Peyer's patch (tissue), 4 donors: ENCODE measurements at regions not wholly inside any gene's neighbourhood (a gene's known extent, or its start where the extent isn't known, plus 50 kb on each side); places are given as distances from the start of the nearest gene placed in this dataset.

Experiments
- DNase-seq, 3 donors: peaks; one replicate each; pipeline ENCODE4 v3.0.0-alpha.2; 2017 to 2019
- H3K27ac ChIP-seq, 4 donors: fragments of 200-600 bp; sonication (generic); one replicate each; pipeline ENCODE4 v1.5.1; 2016 to 2019
- H3K27me3 ChIP-seq, 2 donors: fragments of 200-600 bp; sonication (generic); one replicate each; pipeline ENCODE4 v1.5.1; 2019
- H3K36me3 ChIP-seq, 3 donors: fragments of 200-600 bp; sonication (generic); one replicate each; pipeline ENCODE4 v1.5.1; 2016 to 2019
- H3K4me1 ChIP-seq, 4 donors: fragments of 200-600 bp; sonication (generic); one replicate each; pipeline ENCODE4 v1.5.1; 2016 to 2019
- H3K4me3 ChIP-seq, 4 donors: fragments of 200-600 bp; sonication (generic); 1 replicate in 3 of 4; 2 replicates in 1 of 4; pipeline ENCODE4 v1.5.1; 2016 to 2019; ENCODE audit warnings: mild to moderate bottlenecking in 1 of 4
- H3K9me3 ChIP-seq, 4 donors: fragments of 200-600 bp; sonication (generic); one replicate each; pipeline ENCODE4 v1.5.1; 2016 to 2019; ENCODE audit warnings: mild to moderate bottlenecking in 1 of 4
- POLR2A ChIP-seq, 2 donors: fragments of 450-650 bp; IDR thresholded peaks; one replicate each; pipeline ENCODE4 v1.5.1; 2017; ENCODE audit warnings: antibody characterized with exemption in 2 of 2, mild to moderate bottlenecking in 2 of 2, moderate library complexity in 2 of 2
- TF ChIP-seq, protein P1 (sequence below), 6 experiments: fragments of 450-650 bp in 4 of 6; fragments of 200-600 bp in 2 of 6; sonication (generic) in 1 of 6; IDR thresholded peaks; one replicate each; pipeline ENCODE4 v1.5.1; 2017 to 2019; ENCODE audit warnings: antibody characterized with exemption in 6 of 6, mild to moderate bottlenecking in 3 of 6, moderate library complexity in 1 of 6

DNA sequence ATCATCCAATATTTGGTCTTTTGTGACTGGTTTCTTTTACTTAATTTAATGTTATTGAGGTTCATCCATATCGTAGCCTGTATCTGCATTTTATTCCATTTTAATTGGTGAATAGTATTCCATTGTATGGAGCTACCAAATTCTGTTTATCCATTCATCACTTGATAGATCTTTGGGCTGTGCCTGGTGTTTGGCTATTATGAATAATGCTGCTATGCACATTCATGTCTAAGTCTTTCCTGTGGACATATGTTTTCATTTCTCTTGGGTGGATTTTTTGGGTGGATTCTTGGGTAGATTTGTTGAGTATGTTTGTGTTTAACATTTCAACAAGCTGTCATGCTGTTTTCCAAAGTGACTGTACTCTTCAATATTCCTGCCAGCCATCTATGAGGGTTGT is 52.5 kb upstream of the NEDD4L start:
- H3K4me1 ChIP-seq, result no peaks in the 10 kb centered on the region
- H3K27me3 ChIP-seq, result no peaks in the 10 kb centered on the region
- TF ChIP-seq, protein P1, sequence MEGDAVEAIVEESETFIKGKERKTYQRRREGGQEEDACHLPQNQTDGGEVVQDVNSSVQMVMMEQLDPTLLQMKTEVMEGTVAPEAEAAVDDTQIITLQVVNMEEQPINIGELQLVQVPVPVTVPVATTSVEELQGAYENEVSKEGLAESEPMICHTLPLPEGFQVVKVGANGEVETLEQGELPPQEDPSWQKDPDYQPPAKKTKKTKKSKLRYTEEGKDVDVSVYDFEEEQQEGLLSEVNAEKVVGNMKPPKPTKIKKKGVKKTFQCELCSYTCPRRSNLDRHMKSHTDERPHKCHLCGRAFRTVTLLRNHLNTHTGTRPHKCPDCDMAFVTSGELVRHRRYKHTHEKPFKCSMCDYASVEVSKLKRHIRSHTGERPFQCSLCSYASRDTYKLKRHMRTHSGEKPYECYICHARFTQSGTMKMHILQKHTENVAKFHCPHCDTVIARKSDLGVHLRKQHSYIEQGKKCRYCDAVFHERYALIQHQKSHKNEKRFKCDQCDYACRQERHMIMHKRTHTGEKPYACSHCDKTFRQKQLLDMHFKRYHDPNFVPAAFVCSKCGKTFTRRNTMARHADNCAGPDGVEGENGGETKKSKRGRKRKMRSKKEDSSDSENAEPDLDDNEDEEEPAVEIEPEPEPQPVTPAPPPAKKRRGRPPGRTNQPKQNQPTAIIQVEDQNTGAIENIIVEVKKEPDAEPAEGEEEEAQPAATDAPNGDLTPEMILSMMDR (IDR thresholded peaks at IDR 0.05), result no peak
- TF ChIP-seq POLR2A (IDR thresholded peaks at IDR 0.05), result no peak
- no peak overlapping the region for H3K27ac ChIP-seq
- H3K9me3 ChIP-seq, result no peaks in the 10 kb centered on the region
- DNase-seq, result no peak
- no peaks in the 10 kb centered on the region for H3K36me3 ChIP-seq
- no peak overlapping the region for H3K4me3 ChIP-seq

DNA sequence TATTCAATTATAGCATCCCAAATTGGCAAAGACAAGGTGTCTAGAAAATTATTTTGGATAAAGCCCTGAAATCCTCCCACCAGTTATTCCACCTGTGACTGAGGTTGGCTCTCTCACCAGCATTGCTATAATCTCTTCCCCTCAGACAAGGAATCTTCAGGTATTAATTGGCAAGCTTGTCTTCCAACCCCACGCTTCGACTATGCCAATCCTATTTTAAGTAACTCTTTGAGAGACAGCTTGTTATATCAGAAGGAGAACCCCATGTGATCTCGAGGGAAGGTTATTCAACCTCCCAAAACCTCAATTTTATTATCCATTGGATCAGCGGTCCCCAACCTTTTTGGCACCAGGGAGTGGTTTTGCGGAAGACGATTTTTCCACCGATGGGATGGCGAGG is 54.5 kb upstream of the NEDD4L start:
- TF ChIP-seq, protein P1 (IDR thresholded peaks at IDR 0.05), result no peak
- TF ChIP-seq POLR2A (IDR thresholded peaks at IDR 0.05), result no peak
- no peak for DNase-seq
- H3K4me3 ChIP-seq, result no peak overlapping the region
- no peaks in the 10 kb centered on the region for H3K36me3 ChIP-seq
- no peaks in the 10 kb centered on the region for H3K4me1 ChIP-seq
- H3K27ac ChIP-seq, result no peak overlapping the region
- H3K27me3 ChIP-seq, result no peaks in the 10 kb centered on the region
- no peaks in the 10 kb centered on the region for H3K9me3 ChIP-seq

DNA sequence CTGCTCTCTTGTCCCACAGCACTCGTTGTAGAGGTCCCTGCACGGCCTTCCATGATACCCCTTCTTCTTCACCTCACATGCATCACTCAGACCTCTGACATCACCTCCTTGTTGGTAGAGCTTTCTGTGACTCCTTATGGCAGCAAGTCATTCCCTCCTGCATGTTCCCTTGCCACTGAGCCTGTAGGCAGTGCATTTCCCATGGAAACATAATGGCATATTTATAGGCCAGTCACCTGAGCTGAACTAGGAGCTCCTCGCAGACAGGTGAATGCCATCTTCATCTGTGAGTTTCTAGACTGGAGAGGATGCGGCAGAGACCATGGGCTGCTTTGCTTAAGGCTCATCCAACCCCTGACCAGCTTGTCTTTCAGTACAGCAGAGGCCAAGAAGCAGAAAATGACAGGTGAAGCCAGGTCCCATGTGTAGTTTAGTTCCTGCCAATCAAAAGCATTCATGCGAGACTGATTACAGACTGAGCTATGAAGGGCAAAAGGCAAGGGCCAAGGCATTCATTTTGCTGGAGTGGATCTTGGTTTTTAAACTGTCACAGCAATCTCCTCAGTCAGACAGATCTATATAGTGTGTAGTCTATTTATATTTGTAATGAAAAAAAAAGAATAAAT is 59.4 kb upstream of the NEDD4L start:
- H3K36me3 ChIP-seq, result no peaks in the 10 kb centered on the region
- TF ChIP-seq, protein P1 (IDR thresholded peaks at IDR 0.05), result no peak
- no peak for TF ChIP-seq POLR2A (IDR thresholded peaks at IDR 0.05)
- no peaks in the 10 kb centered on the region for H3K9me3 ChIP-seq
- no peaks in the 10 kb centered on the region for H3K27me3 ChIP-seq
- no peak overlapping the region for H3K27ac ChIP-seq
- H3K4me3 ChIP-seq, result no peak overlapping the region
- DNase-seq, result no peak
- H3K4me1 ChIP-seq, result no peaks in the 10 kb centered on the region

DNA sequence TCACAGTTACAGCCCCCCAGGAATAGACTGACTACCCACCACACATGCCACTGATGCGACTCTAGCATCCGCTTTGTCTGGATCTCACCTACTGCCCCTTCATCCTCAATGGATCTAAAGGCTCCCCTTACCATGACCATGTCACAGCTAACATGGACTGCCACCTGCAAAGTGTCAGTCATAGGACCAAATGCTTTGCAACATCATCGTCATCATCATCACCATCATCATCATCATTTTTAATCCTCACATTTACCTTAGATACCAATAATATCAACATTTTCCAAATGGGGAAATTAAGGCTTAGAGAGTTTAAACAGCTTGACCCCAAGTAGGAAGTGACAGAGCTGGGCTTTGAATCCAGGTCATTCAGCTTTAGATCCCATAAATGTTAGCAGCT is 60.1 kb upstream of the NEDD4L start:
- no peaks in the 10 kb centered on the region for H3K36me3 ChIP-seq
- TF ChIP-seq POLR2A (IDR thresholded peaks at IDR 0.05), result no peak
- TF ChIP-seq, protein P1 (IDR thresholded peaks at IDR 0.05), result no peak
- no peaks in the 10 kb centered on the region for H3K9me3 ChIP-seq
- H3K27me3 ChIP-seq, result no peaks in the 10 kb centered on the region
- H3K27ac ChIP-seq, result no peak overlapping the region
- DNase-seq, result no peak
- H3K4me1 ChIP-seq, result no peaks in the 10 kb centered on the region
- H3K4me3 ChIP-seq, result no peak overlapping the region

DNA sequence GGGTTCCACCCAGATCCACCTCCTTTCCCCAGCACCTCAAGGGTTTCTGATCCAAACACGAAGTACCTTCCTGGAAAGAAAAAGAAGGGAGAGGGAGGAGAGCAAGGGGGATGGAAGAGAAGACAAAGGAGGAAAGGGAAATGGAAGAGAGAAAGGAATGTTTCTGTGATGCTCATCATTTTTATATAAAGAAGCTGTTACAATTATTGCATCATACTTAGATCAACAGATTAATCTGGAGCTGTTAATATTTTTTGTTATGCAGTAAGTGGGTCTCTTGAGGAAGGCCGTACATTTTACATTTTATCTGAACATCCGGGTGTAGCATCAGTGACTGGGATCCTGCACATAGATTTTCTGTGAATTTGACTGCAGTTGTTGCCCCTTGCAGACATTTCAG is 60.6 kb upstream of the NEDD4L start:
- no peaks in the 10 kb centered on the region for H3K9me3 ChIP-seq
- no peak for TF ChIP-seq POLR2A (IDR thresholded peaks at IDR 0.05)
- TF ChIP-seq, protein P1 (IDR thresholded peaks at IDR 0.05), result no peak
- no peaks in the 10 kb centered on the region for H3K27me3 ChIP-seq
- H3K36me3 ChIP-seq, result no peaks in the 10 kb centered on the region
- H3K27ac ChIP-seq, result no peak overlapping the region
- no peaks in the 10 kb centered on the region for H3K4me1 ChIP-seq
- no peak for DNase-seq
- no peak overlapping the region for H3K4me3 ChIP-seq
